ENCODE measurements at regions not wholly inside any gene's neighbourhood (a gene's known extent, or its start where the extent isn't known, plus 50 kb on each side); places are given as distances from the start of the nearest gene placed in this dataset.
"Not testable (repeated sequence)": the region's sequence is repeated elsewhere in the genome, so short reads cannot be mapped to it uniquely, and the experiment has no call there.

DNA sequence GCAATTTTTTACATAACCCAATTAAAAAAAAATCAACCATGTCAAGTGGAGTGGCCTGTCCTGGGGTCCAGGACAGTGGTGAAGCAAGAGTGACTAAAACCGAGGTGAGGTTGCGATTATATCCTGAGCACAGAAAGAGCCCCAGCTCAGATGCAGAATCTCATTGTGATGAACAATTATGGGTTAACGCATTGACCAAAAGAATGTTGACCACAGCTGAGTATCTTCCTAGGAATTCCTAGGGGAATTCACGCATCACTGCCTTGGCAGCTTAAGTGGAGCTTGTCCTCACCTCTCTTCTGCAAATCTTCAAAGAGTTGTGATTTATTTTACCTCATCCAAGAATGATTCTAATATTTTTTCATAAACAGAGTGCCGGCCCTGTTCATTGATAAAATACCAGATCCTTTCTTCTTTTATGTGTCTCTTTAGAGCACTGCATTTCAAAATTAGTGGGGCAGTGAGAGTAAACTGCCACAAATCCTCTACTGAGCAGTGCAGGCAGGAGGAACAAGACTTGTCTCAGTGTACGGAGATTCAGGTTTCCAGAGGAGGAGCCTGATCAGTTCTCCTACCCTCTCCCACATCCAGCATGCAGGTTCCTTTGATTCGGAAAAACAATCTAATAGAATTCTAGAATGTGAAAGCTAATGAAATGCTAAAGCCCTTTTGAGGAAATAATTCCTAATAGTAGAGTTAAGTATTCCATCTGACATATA is 60.1 kb upstream of the ZNF184 start:
- no peak for FAIRE-seq

DNA sequence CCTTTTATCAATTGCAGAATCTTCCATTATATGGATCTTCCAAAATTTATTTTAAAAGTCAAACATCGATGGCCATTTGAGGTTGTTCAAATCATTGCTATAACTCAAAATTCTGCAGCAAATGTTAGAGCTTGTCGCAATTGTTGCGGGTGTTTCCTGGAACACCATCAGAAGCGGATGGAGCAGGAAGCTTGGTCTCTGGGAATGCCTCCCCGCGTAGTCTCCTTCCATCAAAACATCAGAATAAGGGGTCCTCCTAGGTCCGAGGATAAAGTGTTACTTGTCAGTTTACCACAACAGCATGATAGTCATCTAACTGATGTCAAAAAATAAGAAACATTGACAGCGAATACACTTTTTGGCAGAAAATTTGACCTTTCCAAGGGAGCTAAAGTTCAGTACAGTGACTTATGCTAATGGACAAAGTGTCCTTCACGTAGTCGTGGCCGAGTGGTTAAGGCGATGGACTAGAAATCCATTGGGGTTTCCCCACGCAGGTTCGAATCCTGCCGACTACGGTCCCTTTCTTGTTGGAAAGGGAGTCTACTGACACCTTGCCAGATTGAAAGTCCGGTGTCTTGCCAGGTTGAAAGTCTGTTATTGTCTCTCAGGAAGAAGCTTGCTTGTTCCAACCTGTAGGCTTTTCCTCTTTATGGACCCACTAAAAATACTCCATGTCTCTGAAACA is 59.0 kb upstream of the ZNF184 start:
- FAIRE-seq = no peak

DNA sequence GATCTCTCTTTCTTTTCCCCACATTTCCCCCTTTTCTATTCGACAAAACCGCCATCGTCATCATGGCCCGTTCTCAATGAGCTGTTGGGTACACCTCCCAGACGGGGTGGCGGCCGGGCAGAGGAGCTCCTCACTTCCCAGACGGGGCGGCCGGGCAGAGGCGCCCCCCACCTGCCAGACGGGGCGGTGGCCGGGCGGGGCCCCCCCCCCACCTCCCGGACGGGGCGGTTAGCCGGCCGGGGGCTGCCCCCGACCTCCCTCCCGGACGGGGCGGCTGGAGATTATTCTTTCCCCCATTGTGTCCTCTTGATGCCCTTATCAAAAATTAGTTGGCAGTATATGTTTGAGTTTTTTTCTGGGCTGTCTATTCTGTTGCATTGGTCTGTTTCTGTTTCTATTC is 56.9 kb upstream of the ZNF184 start:
- FAIRE-seq = not testable (repeated sequence)

DNA sequence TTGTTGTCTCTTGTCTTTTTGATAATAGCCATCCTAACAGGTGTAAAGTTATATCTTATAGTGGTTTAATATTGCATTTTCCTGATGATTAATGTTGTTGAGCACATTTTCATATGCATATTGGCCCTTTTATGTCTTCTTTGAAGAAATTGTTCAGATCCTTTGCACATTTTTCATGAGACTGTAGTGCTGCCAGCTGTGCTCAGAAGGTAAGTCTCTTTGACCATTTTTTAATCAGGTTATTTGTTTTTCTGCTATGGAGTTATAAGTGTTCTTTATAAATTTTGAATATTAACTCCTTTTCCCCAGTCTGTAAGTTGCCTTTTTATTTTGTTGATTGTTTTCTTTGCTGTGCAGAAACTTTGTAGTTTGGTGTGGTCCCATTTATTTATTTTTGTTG is 55.8 kb upstream of the ZNF184 start:
- FAIRE-seq = no peak

All from A204.1 (cell line).